Neuronal stem cell (in vitro differentiated cells): ENCODE measurements at regions not wholly inside any gene's neighbourhood (a gene's known extent, or its start where the extent isn't known, plus 50 kb on each side); places are given as distances from the start of the nearest gene placed in this dataset.
A peak's percentile ranks its signal among the peaks of the same experiment; 100 is the strongest.

Experiments
- DNase-seq: peaks from one replicate; pipeline ENCODE4 v3.0.0-alpha.2; 2013; ENCODE audit warnings: low spot score
- H2AFZ ChIP-seq: one replicate; pipeline ENCODE4 v1.6.1; 2013; ENCODE audit warnings: mild to moderate bottlenecking, low read length, inconsistent platforms
- H2AK5ac ChIP-seq: 2 replicates; pipeline ENCODE4 v1.6.1; 2013; ENCODE audit warnings: low read depth, mild to moderate bottlenecking, inconsistent platforms, low read length, moderate library complexity, mixed read lengths
- H2BK120ac ChIP-seq: 2 replicates; pipeline ENCODE4 v1.6.1; 2013; ENCODE audit warnings: low read depth, mild to moderate bottlenecking, inconsistent platforms, low read length, moderate library complexity, mixed read lengths
- H2BK12ac ChIP-seq: one replicate; pipeline ENCODE4 v1.6.1; 2013; ENCODE audit warnings: low read length, inconsistent platforms
- H2BK15ac ChIP-seq: 2 replicates; pipeline ENCODE4 v1.6.1; 2013; ENCODE audit warnings: mild to moderate bottlenecking, low read length, inconsistent platforms, mixed read lengths
- H2BK5ac ChIP-seq: one replicate; pipeline ENCODE4 v1.6.1; 2013; ENCODE audit warnings: inconsistent platforms, mild to moderate bottlenecking, low read length, moderate library complexity
- H3K14ac ChIP-seq: one replicate; pipeline ENCODE4 v1.6.1; 2013; ENCODE audit warnings: low read length, inconsistent platforms
- H3K18ac ChIP-seq: 2 replicates; pipeline ENCODE4 v1.6.1; 2013; ENCODE audit warnings: low read length, inconsistent platforms
- H3K23ac ChIP-seq: 2 replicates; pipeline ENCODE4 v1.6.1; 2013; ENCODE audit warnings: low read depth, mild to moderate bottlenecking, mixed read lengths, low read length, inconsistent platforms; ENCODE audit not compliant: poor library complexity
- H3K27ac ChIP-seq: replicated peaks from 3 replicates; pipeline ENCODE4 v1.5.1; 2013; ENCODE audit warnings: low read length, inconsistent platforms
- H3K27me3 ChIP-seq, 3 experiments: 2 replicates each; pipeline ENCODE4 v1.6.1; 2013; ENCODE audit warnings: low read length in 3 of 3, mild to moderate bottlenecking in 2 of 3, inconsistent platforms in 1 of 3, low read depth in 1 of 3, mixed read lengths in 1 of 3, moderate library complexity in 1 of 3; ENCODE audit not compliant: control insufficient read depth in 3 of 3, insufficient read depth in 3 of 3
- H3K36me3 ChIP-seq, 2 donors: replicated peaks in 1 of 2; 2 replicates each; pipeline ENCODE4 v1.6.1; 2013; ENCODE audit warnings: low read length in 2 of 2; ENCODE audit not compliant: control insufficient read depth in 2 of 2, insufficient read depth in 2 of 2
- H3K4ac ChIP-seq: 2 replicates; pipeline ENCODE4 v1.6.1; 2013; ENCODE audit warnings: inconsistent platforms, mild to moderate bottlenecking, low read length, moderate library complexity
- H3K4me1 ChIP-seq, 2 donors: 1 replicate in 1 of 2; 2 replicates in 1 of 2; pipeline ENCODE4 v1.6.1; 2013; ENCODE audit warnings: low read length in 2 of 2, low read depth in 1 of 2; ENCODE audit not compliant: control insufficient read depth in 2 of 2, insufficient read depth in 1 of 2
- H3K4me2 ChIP-seq: one replicate; pipeline ENCODE4 v1.6.1; 2013; ENCODE audit warnings: mild to moderate bottlenecking, low read length, inconsistent platforms; ENCODE audit not compliant: insufficient read depth, poor library complexity, severe bottlenecking
- H3K4me3 ChIP-seq, 2 donors: 2 replicates each; pipeline ENCODE4 v1.5.1; 2013; ENCODE audit warnings: low read length in 2 of 2, mild to moderate bottlenecking in 2 of 2, inconsistent platforms in 1 of 2, moderate library complexity in 1 of 2
- H3K79me1 ChIP-seq: one replicate; pipeline ENCODE4 v1.6.1; 2013; ENCODE audit warnings: low read depth, mild to moderate bottlenecking, inconsistent platforms, low read length, moderate library complexity
- H3K9ac ChIP-seq: one replicate; pipeline ENCODE4 v1.6.1; 2013; ENCODE audit warnings: mild to moderate bottlenecking, low read depth, low read length, inconsistent platforms; ENCODE audit not compliant: poor library complexity
- H3K9me3 ChIP-seq, 2 donors: replicated peaks in 1 of 2; 2 replicates each; pipeline versions ENCODE3 to v1.6.1; 2013; ENCODE audit warnings: low read length in 2 of 2, mild to moderate bottlenecking in 2 of 2, inconsistent platforms in 1 of 2, low read depth in 1 of 2, mixed read lengths in 1 of 2, moderate library complexity in 1 of 2; ENCODE audit not compliant: control insufficient read depth in 2 of 2, insufficient read depth in 1 of 2
- H4K8ac ChIP-seq: one replicate; pipeline ENCODE4 v1.6.1; 2013; ENCODE audit warnings: low read depth, mild to moderate bottlenecking, inconsistent platforms, low read length, moderate library complexity
- H4K91ac ChIP-seq: one replicate; pipeline ENCODE4 v1.6.1; 2013; ENCODE audit warnings: low read length, low read depth, mild to moderate bottlenecking, inconsistent platforms; ENCODE audit not compliant: poor library complexity
- WGBS, 2 donors: extraction: QIAGEN DNeasy Blood & Tissue Kit; methylation state at CpG; one replicate each; pipeline ENCODE4 v1.1.7; 2013; ENCODE audit warnings: missing lambda C conversion rate in 2 of 2, mixed read lengths in 1 of 2; ENCODE audit not compliant: insufficient read length in 2 of 2, insufficient replicate concordance in 1 of 2; ENCODE audit errors: extremely low coverage in 2 of 2; 5-methylcytosine and 5-hydroxymethylcytosine counted together

DNA sequence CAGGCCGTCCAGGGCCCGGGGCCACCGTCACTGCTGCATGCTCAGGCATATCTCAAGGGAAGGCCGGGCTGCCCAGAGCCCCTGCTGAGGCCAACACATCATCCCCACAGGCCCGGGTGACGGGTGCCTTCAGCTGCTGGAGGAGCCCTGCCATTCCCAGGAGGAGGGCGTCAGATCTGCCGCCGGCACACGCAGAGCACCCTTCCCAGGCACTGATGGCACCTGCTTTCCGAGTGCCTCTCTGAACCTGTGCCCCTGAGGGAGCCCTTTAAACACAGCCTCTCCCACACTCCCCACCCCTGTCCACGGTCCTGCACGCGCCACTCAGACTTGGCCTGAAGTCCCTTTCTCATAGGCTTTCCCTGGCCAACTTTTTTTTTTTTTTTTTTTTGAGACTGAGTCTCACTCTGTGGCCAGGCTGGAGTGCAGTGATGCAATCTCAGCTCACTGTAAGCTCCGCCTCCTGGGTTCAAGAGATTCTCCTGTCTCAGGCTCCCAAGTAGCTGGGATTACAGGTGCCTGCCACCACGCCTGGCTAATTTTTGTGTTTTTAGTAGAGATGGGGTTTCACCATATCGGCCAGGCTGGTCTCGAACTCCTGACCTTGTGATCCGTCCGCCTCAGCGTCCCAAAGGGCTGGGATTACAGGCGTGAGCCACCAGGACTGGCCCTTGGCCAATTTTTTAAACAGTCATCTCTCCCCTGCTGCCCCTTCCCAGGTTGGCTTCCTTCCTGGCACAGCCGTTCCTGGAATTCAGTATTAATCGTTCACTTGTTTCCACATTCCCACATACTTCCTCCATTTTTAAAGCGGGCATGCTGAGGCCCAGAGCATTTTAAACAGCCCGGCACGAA lies 211.7 kb downstream of the NDUFA10 start:
- Histone ChIP-seq H4K91ac (no peak overlapping the region), H3K4me3 (no peak overlapping the region), H3K14ac (no peak overlapping the region), H3K9ac (no peak overlapping the region), H2BK15ac (no peak overlapping the region), H3K4me1 (peaks cover 0 to 7% of the 10 kb centered on the region in 2 donors), H3K4me2 (no peak overlapping the region), H3K27me3 (no peaks in the 10 kb centered on the region), H3K9me3 (no peaks in the 10 kb centered on the region), H3K79me1 (no peaks in the 10 kb centered on the region), H3K4ac (no peak overlapping the region), H3K18ac (peak overlapping the region; percentile 73), H3K27ac (no peak overlapping the region), H2BK5ac (peak overlapping the region; percentile 48), H2AK5ac (peak overlapping the region; percentile 67), H4K8ac (no peak overlapping the region), H3K23ac (no peak overlapping the region), H2AFZ (peak overlapping the region; percentile 6), H2BK120ac (no peak overlapping the region), H3K36me3 (no peaks in the 10 kb centered on the region), H2BK12ac (no peak overlapping the region)
- WGBS, 2 donors = no CpG with 5 or more reads among the region's 27 CpGs
- no peak for DNase-seq

DNA sequence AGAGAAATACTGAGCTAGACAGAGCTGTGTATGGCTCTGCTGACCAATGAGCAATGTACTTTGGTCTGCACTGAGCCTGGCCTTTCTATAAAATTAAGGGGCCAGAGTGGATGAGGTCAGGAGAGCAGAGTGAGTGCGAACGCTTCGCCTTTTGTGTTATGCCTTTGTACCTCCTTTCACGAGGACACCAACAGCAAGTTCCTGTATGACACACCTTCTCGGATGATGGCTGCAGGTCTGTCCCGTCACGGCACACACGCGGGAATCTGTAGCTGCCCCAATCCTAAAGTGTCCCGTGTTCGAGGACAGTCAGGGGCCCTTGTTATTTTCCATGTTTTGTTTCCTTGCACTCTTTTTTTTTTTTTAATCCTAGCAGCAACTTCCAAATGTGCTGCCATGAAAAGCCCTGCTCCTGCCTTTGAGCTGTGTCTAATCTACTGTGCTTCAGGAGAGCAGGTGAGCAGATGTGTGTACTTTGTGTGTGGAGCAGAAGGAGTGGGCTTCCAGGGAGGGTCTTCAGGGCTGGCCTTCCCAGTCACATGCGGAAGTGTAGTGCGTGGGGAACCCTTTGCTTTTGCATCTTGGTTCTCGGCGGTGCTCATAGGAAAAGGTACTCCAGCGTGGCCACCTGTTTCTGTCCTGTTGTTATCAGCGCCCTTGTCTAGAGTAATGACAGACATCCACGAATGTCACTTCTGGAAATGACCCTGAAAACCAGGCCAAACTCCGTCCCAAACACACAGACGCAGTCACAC lies 213.2 kb downstream of the NDUFA10 start:
- Histone ChIP-seq H3K4me3 (no peak overlapping the region), H4K91ac (no peak overlapping the region), H3K36me3 (no peaks in the 10 kb centered on the region), H3K9me3 (no peaks in the 10 kb centered on the region), H3K4me2 (no peak overlapping the region), H2BK5ac (no peak overlapping the region), H2BK12ac (peak overlapping the region; percentile 12), H4K8ac (no peak overlapping the region), H2BK15ac (no peak overlapping the region), H2AFZ (no peak overlapping the region), H3K9ac (no peak overlapping the region), H2BK120ac (no peak overlapping the region), H3K27me3 (no peaks in the 10 kb centered on the region), H2AK5ac (no peak overlapping the region), H3K4me1 (peaks cover 0 to 7% of the 10 kb centered on the region in 2 donors), H3K18ac (no peak overlapping the region), H3K23ac (no peak overlapping the region), H3K14ac (no peak overlapping the region), H3K79me1 (no peaks in the 10 kb centered on the region), H3K27ac (no peak overlapping the region), H3K4ac (no peak overlapping the region)
- DNase-seq = no peak
- no CpG with 5 or more reads among the region's 20 CpGs for WGBS, 2 donors

GRCh38 chr2:239811111-239811781 lies 213.9 kb downstream of the NDUFA10 start:
- Histone ChIP-seq H2BK120ac (no peak overlapping the region), H3K36me3 (no peaks in the 10 kb centered on the region), H3K18ac (no peak overlapping the region), H2BK12ac (peak overlapping the region; percentile 12), H3K79me1 (no peaks in the 10 kb centered on the region), H3K9ac (no peak overlapping the region), H3K14ac (no peak overlapping the region), H3K4ac (no peak overlapping the region), H3K23ac (no peak overlapping the region), H2AFZ (no peak overlapping the region), H3K9me3 (no peaks in the 10 kb centered on the region), H2BK5ac (no peak overlapping the region), H2BK15ac (no peak overlapping the region), H3K4me1 (peaks cover 0 to 10% of the 10 kb centered on the region in 2 donors), H3K4me2 (no peak overlapping the region), H3K27ac (no peak overlapping the region), H3K27me3 (no peaks in the 10 kb centered on the region), H3K4me3 (no peak overlapping the region), H4K91ac (no peak overlapping the region), H4K8ac (no peak overlapping the region), H2AK5ac (no peak overlapping the region)
- DNase-seq = no peak
- WGBS, 2 donors = no CpG with 5 or more reads among the region's 14 CpGs

DNA sequence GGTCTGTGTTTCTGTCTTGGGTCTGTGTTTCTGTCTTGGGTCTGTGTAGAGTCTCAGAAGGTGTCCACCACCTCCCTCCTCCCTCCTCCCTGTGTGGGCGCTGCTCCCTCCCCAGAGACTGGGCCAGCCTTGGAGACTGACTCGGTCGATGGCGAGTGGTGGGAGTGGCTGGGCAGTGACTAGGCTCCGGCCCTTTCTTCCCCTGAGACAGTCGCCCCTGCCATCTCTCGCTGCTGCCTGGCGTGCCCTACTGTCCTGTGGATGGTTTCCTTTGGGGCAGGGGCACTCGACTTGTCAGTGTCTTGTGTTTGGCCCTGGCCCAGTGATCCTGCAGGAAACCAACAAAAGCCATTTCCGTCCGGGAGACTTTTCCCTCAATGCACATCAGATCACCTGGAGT lies 215.8 kb downstream of the NDUFA10 start:
- Histone ChIP-seq H2AFZ (no peak overlapping the region), H2BK120ac (peak overlapping the region; percentile 53), H3K4ac (no peak overlapping the region), H3K14ac (no peak overlapping the region), H3K9me3 (no peaks in the 10 kb centered on the region), H3K27ac (no peak overlapping the region), H2BK5ac (no peak overlapping the region), H4K8ac (no peak overlapping the region), H2BK15ac (no peak overlapping the region), H3K4me1 (peaks cover 0 to 14% of the 10 kb centered on the region in 2 donors), H3K4me2 (no peak overlapping the region), H3K18ac (peak overlapping the region; percentile 71), H3K4me3 (no peak overlapping the region), H3K9ac (no peak overlapping the region), H4K91ac (no peak overlapping the region), H3K27me3 (peaks cover 0 to under 1% (median 0%) of the 10 kb centered on the region in 3 experiments), H2BK12ac (no peak overlapping the region), H3K36me3 (no peaks in the 10 kb centered on the region), H3K23ac (no peak overlapping the region), H3K79me1 (no peaks in the 10 kb centered on the region), H2AK5ac (no peak overlapping the region)
- no peak for DNase-seq
- WGBS, 2 donors = no CpG with 5 or more reads among the region's 11 CpGs
